ENCODE measurements at regions not wholly inside any gene's neighbourhood (a gene's known extent, or its start where the extent isn't known, plus 50 kb on each side); places are given as distances from the start of the nearest gene placed in this dataset.
"Not testable (repeated sequence)": the region's sequence is repeated elsewhere in the genome, so short reads cannot be mapped to it uniquely, and the experiment has no call there.

- DNase-seq (ENCODE audit: low spot score): no peak
Observed at GRCh38 chr6:149127212-149127611, 190.3 kb upstream of the TAB2 start.

DNA sequence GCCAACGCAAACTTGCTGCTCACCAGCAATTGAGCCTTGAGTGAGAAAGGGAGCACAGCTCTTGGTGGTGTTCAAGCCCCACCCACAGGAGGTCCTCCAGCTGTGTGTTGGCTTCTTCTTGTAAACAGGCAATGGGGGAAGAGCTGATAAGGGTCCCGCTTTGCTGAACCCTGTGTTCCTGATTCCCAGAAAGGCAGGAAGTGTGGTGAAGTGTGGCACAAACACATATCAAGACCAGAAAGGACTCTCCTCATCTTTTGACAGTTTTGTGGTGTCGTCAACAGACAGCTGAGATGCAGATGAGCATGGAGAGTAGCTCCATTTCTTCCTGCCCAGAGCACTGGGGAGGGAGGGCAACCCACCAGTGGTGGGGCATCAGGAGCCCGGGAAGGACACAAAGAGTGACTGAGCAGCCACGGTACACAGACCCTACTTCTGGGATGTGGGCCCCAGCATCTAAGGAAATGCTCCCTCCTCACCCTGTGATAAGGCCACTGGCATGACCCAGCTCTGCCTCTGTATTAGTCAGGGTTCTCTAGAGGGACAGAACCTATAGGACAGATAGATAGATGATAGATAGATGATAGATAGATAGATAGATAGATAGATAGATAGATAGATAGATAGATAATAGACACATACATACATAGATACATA is 188.9 kb upstream of the TAB2 start:
- DNase-seq (ENCODE audit: low spot score): no peak

- no peak for DNase-seq (ENCODE audit: low spot score)
Observed at GRCh38 chr6:149129371-149130077, 188.0 kb upstream of the TAB2 start.

DNA sequence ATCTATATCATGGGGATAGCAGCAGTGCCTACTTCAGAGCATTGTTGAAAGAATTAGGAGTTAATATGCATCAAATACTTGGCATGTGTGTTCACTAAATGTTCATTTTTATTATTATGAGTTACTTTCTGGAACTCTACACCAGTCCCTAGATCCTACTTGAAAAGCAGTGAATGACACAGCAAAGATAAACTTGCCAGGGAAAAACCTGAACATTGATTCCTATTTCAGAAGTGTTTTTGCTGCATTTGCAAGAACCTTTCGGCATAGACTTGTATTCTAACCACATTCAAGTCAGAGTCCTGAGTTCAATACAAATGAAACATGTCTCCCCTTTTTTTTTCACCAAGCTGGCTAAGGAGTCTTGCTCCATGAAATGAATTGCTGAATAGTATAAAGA is 187.4 kb upstream of the TAB2 start:
- no peak for DNase-seq (ENCODE audit: low spot score)

DNA sequence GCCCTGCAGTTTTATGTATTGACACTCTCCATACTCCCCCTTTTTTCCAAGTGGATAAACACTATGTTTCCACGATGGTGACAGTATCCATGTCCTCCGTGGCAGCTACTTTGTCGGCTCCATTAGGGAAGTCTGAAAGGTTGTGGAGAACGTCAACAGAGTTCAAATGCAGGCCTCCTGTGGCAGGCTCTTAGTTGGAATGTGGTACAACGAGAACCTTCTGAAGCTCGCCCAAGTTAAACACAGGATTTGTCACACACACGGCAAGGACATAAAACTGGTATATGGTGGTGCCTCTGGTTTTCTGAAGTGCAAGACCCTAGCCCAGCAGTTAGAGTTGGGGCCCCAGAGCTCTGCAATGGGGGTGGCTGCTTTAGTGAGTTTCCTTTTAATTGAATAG is 187.0 kb upstream of the TAB2 start:
- no peak for DNase-seq (ENCODE audit: low spot score)

DNA sequence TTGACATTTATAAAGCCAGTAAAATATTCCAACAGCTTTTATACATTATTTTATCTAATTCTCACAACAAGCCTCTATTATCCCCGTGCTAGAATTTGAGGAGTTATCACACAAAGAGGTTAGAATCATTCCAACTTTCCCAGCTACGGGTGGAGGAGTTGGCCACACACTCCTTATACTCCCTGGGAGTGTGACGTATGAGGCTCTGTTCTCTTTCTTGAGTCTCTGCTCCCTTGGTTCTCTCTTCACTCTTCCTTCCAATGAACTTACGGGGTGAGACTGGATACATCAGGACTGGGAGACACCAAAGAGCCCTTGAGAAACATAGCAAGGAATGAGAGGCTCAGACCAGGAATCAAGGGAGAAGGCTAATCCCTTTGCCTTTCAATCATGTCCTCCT is 185.6 kb upstream of the TAB2 start:
- no peak for DNase-seq (ENCODE audit: low spot score)

GRCh38 chr6:149132336-149132735 is 185.2 kb upstream of the TAB2 start:
- DNase-seq (ENCODE audit: low spot score): no peak

DNA sequence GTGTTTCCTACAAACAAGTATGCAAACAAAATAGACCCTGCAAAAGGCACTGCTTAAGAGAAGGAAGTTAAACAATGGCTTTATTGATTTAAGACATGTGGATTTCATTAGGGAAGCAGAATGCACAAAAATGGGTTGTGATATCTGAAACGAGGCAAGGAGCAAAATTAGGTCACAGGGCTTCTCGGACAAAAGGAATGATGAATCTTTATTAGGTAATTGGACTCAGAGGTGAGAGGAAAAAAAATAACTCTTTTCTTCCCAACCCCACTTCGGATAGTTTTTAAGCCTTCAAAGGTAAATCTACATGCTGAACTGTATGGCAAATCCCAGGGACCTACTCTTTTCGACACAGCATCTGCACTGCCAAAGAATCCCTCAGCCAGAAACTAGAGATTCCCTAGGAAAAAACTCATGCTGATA is 183.0 kb upstream of the TAB2 start:
- DNase-seq (ENCODE audit: low spot score): no peak

DNA sequence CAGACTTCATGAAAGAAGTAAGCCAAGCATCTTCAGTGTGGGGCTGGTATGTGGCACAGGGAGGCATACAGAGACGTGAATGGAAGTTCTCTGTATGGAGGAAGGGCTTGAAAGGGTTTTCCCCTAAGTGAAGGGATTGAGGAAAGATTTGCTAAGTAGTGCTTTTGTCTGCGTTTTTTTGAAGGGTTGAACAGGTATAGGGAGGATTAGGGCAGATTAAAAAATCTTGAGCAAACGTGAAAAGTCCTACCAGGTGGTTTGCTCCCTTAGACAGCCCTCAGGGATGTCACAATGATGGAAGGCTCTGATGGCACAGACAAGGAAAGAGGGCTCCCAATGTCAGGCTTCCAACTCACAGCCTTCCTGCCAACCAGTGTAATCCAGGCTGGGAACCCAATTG is 181.7 kb upstream of the TAB2 start:
- no peak for DNase-seq (ENCODE audit: low spot score)

DNA sequence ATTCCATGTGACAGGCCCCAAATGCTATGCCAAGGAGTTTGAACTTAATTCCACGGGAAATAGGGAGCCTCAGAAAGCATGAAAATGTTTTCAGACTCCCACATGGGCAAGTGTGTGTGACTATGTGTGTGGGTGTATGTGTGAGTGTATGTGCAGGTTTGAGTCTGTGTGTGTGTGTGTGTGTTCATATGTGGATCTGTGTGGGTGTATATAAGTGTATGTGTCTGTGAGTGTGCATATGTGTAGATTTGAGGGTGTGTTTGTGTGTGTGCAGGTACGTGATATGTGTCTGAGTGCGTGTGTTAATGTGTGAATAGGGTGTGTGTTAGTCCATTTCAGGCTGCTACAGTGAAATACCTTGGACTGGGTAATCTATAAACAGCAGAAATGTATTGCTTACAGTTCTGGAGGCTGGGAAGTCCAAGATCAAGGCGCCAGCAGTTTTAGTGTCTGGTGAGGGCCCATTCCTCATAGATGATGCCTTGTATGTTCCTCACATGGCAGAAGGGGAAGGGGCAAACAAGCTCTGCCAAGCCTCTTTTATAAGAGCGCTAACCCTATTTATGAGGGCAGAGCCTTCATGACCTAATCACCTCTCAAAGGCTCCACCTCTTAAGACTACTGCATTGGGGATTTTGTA is 181.1 kb upstream of the TAB2 start:
- no peak for DNase-seq (ENCODE audit: low spot score)

- DNase-seq (ENCODE audit: low spot score): no peak
Observed at GRCh38 chr6:149136913-149137286, 180.6 kb upstream of the TAB2 start.

GRCh38 chr6:149137594-149137993 is 179.9 kb upstream of the TAB2 start:
- no peak for DNase-seq (ENCODE audit: low spot score)

- DNase-seq (ENCODE audit: low spot score): no peak
Observed at GRCh38 chr6:149138089-149138488, 179.4 kb upstream of the TAB2 start.

DNA sequence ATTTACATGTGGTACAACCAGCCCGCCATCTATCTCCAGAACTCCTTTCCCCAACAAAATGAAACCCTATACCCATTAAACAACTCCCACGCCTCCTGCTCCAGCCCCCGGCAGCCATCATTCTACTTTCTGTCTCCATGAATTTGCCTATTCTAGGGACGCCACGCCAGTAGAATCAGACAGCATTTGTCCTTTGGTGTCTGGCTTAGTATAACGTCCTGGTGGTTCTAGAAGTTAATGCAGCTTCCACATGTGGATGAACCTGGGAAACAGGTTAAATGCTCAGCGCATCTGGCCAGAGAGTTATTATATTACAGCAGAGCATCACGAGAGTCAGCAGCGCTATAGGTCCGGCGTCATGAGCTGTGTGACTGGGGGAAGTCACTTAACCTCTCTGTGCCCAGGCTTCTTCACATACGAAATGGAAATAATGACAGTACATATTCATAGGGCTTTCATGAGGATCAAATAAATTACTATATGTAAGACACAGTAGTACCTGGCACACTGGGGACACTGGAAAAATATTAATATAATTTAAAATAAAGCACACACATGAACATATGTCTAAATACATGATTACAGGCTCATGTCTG is 178.7 kb upstream of the TAB2 start:
- DNase-seq (ENCODE audit: low spot score): no peak

GRCh38 chr6:149139782-149140136 is 177.8 kb upstream of the TAB2 start:
- DNase-seq (ENCODE audit: low spot score): no peak

DNA sequence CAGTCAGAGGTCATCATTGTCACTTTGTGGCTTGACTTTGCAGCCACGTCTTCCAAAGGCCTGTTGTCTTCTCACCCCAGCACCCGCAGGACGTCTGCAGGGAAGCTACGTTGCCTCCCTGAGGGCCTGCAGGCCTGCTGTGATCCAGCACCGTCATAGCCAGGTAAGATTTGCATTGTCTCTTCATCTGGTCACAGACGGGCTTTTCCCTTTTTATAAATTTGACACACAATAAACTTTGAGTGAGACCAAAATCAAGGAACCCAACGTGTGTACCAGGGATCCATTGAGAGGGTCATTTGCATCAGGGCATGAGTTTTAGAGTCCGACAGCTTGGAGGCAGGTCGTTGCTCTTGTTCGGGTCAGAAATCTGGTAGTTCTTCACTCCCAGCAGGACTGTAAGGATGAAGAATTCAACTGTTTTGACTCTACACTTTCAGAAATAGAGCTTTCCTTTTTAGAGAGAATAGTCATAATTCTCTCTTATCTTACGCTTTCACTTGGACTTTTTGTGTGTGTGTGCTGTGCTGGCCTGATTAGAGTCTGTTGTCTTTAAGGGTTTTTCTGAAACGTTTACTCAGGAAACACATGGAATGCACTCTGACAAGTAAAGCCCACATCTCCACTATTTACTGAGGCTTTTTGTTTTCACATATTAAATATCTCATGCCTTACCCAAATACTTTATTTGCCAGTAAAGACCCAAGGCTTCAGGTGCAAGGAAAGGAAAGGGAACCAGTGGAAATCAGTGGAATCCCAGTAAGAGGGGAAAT is 177.2 kb upstream of the TAB2 start:
- no peak for DNase-seq (ENCODE audit: low spot score)

GRCh38 chr6:149140910-149141290 is 176.6 kb upstream of the TAB2 start:
- DNase-seq (ENCODE audit: low spot score): no peak

- no peak for DNase-seq (ENCODE audit: low spot score)
Observed at GRCh38 chr6:149142924-149143429, 174.5 kb upstream of the TAB2 start.

DNA sequence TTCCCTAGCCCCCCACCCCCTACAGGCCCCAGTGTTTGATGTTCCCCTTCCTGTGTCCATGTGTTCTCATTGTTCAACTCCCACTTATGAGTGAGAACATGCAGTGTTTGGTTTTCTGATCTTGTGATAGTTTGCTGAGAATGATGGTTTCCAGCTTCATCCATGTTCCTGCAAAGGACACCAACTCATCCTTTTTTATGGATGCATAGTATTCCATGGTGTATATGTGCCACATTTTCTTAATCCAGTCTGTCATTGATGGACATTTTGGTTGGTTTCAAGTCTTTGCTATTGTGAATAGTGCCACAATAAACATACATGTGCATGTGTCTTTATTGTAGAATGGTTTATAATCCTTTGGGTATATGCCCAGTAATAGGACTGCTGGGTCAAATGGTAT is 171.7 kb upstream of the TAB2 start:
- not testable (repeated sequence) for DNase-seq (ENCODE audit: low spot score)

- no peak for DNase-seq (ENCODE audit: low spot score)
Observed at GRCh38 chr6:149147195-149147594, 170.3 kb upstream of the TAB2 start.

GRCh38 chr6:149147938-149148718 is 169.4 kb upstream of the TAB2 start:
- no peak for DNase-seq (ENCODE audit: low spot score)

DNA sequence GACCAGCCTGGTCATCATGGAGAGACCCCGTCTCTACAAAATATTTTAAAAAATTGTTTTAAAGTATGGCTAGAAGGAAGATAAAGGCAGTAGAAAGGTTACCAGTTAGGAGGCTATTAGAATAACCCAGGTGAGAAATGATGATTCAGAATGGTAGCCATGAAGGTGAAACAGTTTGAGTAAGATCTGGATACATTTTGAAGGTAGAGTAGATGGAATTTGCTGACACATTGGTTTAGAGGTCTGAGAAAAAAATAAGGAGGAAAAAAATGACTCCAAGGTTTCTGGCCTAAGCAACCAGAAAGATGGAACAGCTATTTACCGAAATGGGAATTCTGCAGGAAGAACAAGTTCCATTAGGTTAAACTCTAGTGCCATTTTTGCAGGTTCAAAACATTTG is 167.9 kb upstream of the TAB2 start:
- DNase-seq (ENCODE audit: low spot score): no peak

Data from HuH-7 (cell line).